8988T (cell line): ENCODE measurements at regions not wholly inside any gene's neighbourhood (a gene's known extent, or its start where the extent isn't known, plus 50 kb on each side); places are given as distances from the start of the nearest gene placed in this dataset.

Source experiments
- DNase-seq: peaks from one replicate; pipeline ENCODE4 v3.0.0; 2011

DNA sequence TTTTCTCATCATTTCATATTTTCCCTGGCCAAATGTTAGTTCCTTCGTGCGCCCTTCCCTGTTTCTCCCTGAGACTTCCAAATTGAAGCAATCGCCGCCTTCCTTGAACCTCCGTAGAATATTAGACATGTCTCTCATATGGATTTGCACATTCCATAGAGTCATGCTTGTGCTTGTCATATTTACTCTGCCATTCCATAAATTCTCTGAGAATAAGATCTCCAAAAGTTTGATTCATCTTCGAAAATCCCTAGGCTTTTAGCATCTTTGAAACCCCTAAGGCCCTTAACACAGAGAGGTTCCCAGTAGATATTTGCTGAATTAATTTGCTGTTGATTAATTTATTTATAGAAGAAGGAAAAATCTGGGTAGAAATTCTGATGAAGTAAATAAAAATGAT, 202.2 kb upstream of the PIK3C3 start:
- DNase-seq, result no peak

DNA sequence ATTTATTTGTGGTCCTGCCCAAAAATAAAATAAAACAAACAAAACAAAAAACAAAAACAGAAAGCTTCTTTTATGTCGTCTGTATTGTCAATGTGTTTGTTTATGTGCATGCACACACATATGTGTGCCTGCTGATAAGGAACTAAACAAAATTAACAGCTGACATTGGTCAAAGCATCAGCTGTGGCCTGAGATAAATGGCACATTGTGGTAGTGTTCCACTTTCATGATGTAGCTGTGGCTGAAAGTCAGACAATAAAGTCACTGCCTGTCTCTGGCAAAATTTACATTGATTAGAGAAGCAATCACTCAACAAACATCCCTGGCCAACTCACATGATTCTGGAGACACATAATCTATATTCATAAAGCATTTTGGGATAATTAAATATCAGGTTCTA, 203.4 kb upstream of the PIK3C3 start:
- no peak for DNase-seq

DNA sequence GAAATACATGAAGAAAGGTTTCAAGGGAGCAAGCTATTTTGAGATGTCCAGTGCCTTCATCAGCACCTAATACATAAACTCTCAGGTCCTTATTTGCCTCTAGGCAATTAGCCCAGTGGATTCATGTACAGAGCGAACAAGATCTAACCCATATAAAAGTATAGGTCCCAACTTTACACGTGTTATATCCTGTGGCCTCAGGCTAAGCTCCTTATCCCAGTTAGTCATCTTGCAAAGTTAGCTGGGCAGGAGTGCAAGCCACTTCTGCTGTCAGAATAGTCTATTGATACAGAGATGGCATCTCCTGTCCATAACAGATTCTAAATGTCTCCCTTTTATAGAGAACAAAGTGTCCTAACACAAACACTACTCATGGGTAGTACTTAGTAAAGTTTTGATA, 203.9 kb upstream of the PIK3C3 start:
- DNase-seq, result no peak

DNA sequence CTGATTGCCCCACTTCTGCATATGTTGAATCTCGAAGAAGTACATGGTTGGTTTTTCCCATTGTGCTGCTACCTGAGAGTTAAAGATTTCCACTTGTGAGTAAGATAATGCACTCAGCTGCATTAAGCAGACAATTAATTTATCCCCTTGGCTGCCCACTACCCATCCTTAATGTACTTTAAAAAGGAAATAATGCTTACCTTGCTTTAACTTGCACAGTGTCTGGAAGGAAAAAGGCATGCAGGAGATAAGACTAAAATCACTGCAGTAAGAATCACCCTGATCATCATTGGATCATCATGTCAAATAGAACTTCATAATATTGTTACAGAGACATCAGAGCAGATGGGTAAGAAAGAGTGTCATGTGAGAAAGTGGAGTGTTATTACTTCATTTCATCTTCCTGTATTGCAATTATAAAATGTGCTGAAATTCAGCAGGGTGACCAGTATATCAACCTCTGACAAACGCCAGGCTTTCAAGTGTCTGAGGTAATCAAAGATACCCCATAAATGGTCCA, 207.3 kb upstream of the PIK3C3 start:
- DNase-seq, result no peak

GRCh38 chr18:41745166-41746049, 209.6 kb upstream of the PIK3C3 start:
- DNase-seq, result peak; percentile 24

DNA sequence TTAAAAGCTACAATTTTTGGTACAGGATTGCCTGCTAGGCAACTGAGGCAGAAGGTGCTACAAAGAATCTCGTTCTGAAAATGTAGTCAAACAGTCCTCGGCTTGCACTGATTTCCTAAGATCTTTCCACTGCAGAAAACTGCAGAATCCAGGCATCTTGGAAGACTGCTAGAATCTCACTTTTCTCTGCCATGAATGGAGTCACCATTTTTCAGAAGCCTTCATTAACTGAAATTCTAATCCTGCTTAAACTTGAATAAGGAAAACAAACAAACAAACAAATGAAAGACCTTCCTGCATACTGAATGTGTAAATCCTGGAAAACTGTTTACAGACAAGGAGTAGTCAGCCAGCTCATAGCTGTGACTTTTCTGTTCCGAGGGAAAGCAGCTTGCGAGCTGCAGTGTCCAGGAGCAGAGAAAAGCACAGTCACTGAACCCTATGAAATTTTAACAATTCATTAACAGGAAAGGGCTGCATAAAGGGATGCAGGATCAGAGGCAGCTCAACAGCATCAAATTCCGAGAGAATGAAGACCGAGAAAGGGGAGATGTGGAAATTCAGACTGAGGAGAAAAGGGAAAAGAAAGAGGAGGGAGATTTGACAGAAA, 210.5 kb upstream of the PIK3C3 start:
- DNase-seq, result no peak

DNA sequence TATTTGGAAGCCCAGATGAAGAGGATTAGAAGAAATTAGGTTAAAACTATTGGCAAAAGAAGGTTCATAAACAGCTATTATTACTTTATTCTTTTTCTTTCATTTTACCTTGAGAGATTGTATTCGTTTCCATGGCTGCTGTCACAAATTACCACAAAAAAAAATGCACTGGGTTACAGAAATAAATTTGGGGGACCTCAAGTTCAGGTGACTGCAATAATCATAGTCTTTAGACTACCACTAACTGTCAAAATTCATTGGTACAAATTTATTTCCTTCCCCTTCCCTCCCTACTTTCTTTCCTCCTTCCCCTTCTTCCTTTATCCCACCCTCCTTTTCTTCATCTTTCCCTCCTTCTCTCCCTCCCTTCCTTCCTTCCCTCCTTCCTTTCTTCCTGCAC, 217.8 kb upstream of the PIK3C3 start:
- DNase-seq, result no peak

DNA sequence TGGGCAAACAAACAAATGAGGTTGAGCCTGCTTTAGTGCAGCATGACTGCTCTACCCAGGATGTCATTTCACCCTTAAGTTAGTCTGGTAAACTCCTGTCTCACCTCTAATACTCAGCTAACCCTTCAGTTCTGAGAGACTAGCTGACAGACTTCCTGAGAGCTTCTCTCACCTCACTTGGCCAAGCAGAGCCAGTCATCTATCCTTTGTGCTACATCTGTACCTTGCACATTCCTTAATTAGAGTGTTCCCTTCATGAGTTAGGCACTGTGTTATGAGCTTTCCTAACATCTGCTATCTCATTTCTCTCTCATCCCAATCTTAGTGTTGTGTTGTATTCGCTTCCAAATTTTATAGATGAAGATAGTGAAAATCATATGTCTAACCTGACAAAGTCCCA, 220.1 kb upstream of the PIK3C3 start:
- no peak for DNase-seq

GRCh38 chr18:41732356-41732755, 222.7 kb upstream of the PIK3C3 start:
- no peak for DNase-seq

DNA sequence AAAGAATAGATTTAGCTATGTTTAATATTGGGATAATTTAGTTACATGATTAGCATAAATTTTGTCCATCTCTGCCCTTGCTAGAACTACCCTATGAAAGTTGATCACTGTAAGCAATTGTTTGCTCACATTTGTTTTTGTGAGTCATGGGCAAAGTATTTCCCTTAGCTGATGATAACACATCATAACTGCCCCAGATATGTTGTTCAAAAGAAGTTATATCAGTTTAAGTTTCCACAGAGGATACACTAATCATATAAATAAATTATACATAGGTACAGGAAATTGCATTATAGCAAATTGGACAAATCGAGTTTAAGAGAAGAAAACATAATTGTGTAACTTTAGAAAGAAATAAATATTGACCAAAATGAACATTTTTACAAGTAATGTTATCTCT, 223.2 kb upstream of the PIK3C3 start:
- DNase-seq, result no peak

DNA sequence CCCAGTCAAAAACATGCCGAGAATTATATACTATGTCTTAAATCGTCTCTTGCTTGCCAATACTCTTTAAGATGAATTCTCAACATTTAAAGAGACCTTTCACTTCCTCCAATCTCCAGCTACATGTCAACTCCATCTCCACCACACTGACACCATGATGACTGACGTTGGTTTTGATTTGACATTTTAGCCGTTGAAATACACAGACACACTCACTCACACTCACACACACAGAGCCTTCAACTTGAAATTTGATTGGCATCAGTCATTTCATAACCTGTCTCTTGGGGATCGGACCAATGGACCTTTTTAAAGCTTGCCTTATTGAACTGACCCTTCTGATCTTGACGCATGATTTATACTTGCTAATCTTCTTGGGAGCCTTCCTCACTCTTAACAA, 230.8 kb upstream of the PIK3C3 start:
- no peak for DNase-seq

DNA sequence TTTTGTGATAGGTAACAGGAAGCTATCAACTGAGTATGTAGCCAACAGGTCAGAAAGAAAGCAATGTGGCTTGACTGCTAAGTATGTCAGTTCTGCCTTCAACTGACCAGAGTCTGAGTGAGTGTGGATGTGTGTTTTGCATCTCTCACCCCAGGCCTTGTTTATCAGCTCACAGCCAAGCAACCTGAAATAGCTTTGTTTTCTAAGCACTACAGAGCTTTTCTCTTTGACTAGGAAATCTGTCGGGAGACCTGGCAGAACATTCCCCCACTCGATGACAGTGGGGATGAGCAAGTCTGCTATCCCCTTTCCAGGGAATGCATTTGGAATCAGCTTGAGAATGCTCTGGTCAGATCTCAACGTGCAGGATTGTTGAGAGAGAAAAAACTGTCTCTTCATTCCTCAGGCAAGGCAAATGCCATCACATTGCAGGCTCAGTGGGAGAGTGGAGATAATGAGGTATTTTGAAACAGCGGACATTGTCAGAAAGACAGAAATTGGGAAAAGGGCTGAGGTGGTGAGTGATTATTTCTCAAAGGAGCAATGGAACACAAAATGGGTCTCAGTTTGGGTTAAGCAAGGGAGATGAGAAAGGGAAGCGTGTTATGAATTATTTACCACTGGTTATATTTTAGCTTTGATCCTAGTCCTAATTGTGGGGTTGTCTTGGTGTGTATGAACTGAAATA, 233.8 kb upstream of the PIK3C3 start:
- DNase-seq, result no peak

- no peak for DNase-seq
These were observed 234.8 kb upstream of the PIK3C3 start for GRCh38 chr18:41720226-41720625.

DNA sequence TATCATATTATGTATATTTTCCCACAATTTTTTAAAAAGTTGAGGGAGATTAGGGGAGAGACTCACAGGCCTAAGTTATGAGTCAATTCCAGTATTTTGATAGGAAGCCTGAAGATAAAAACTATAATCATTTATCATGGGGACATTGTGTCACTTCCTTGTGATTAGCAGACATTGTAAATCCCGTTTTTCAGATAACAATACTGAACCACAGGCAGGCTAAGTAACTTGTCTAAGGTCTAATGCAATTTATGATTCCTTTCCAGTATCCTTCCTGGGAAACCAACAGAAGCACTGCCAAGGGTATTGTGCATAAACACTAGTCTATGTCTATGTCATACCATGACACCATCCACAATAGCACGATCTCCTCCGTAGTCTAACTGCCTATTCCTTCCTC, 235.2 kb upstream of the PIK3C3 start:
- DNase-seq, result no peak

DNA sequence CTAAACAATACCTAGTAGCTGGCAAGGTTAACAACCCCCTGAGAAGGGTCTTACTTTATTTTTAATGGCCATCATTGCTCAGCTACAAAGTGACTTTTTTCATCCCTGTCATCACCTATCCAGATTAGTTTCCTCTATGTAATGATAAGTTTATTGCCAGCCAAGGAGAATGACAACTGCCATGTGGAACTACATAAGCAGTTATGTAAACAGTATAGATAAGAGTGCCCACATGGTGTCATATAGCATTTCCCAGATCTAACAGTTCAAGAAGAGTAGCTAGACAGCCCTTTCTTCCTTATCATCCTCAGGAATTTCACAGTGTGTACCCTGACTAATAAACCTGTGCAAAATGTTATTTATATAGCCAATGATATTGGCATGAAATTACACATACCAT, 240.2 kb upstream of the PIK3C3 start:
- no peak for DNase-seq

DNA sequence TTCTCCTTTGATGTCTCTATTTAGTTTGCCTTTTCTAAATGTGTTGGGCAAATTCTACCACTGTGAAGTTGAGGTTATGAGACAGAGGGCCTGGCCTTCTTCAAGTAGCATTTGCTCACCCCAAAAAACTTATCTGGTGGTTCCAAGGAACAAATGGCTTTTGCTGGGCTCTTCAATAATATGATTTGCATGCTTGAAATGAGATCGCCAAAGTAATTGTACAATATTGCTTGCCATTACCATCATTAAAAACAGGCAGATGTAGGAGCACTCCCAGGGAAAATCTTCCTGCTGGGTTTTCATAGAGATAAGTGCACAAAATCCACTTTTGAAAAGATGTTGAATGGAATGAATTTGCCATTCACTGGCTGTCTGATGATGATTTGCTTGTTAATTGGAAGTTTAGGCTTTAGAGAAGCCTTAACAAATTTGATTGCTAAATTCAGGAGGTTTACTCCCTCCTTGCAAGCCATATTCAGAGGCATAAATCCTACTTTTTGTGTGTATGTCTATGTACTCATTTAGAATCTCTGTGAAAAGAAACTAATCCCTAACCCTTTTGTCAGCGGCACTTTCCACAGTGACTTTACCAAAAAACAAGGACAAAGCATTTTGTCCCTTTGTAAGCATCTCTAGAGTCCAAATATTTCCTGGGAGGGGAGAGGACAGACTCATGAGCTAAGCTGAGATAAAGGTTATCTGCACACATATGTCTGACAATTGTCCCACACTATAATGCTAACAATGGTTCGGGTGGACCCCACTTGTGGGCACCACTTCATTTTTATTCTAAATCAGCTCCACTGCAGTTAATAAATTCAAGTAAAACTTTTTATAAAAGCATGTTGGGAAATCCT, 240.8 kb upstream of the PIK3C3 start:
- DNase-seq, result no peak

DNA sequence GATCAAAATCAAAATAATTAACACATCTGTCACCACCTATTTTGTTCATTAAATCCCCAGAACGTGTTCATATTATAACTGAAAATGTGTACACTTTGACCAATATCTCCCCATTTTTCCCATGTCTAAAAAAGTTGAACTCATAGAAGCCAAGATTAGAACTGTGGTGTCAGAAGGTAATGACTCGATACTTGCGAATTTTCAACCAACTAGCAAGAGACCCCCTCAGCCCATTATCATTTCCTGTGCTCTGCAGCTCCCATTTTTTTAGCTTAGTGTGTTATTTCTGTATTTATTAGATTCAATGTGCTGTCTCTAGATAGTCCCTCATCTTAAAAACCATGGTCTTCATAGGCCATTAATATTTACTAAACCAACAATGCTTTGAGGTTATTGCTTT, 248.7 kb upstream of the PIK3C3 start:
- DNase-seq, result no peak

GRCh38 chr18:41703744-41704530, 251.1 kb upstream of the PIK3C3 start:
- DNase-seq, result no peak

- DNase-seq, result no peak
These were observed 254.6 kb upstream of the PIK3C3 start for GRCh38 chr18:41700416-41700815.

DNA sequence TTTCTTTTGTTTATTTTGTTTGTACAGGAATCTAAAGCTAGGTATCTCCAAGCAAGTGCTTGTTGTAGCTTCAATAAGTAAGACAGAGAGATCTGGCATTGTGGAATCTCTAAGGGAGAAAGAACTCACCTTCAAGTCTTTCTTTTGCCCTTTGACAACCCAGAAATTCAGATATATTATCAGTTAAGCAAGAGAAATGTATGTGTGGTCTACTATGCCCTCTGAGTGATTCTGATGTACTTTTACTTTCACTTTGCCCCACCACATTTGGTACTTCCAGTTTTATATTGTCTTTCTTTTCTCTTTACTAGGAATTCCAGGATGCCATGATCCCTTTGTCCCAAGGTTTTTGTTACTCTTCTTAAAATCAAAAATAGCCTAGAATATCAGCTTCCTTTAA, 259.6 kb upstream of the PIK3C3 start:
- DNase-seq, result no peak

DNA sequence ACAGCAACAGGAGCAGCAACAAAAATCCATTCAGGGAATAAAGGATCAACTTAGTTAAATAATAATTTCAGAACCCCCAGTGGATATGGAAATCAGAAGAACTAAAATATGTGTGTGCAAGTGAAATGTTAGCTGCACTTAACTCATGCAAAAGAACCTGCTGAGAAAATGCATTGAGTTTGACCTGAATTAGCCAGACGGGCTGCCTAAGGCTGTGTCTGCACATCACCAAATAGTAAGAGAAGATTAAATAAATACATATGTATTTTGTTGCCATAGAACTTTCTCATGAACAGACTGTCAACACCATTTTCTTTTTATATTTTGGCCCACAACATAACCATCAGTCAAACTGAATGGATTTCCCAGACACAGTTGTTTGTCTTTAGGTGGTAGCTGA, 262.0 kb upstream of the PIK3C3 start:
- no peak for DNase-seq
